Ovary (tissue), 7 donors: ENCODE measurements at regions not wholly inside any gene's neighbourhood (a gene's known extent, or its start where the extent isn't known, plus 50 kb on each side); places are given as distances from the start of the nearest gene placed in this dataset.
"Not testable (repeated sequence)": the region's sequence is repeated elsewhere in the genome, so short reads cannot be mapped to it uniquely, and the experiment has no call there.

Experiments used
- DNase-seq, 5 donors: peaks; one replicate each; pipeline ENCODE4 v3.0.0-alpha.2; 2019 to 2020
- H3K27ac ChIP-seq, 2 donors: fragments of 200-600 bp; one replicate each; pipeline versions ENCODE4 v1.5.1 to v1.8.0; 2019 to 2022
- H3K27me3 ChIP-seq: fragments of 200-600 bp; one replicate; pipeline ENCODE4 v1.8.0; 2022
- H3K36me3 ChIP-seq: fragments of 200-600 bp; sonication (generic); one replicate; pipeline ENCODE4 v1.5.1; 2019
- H3K4me1 ChIP-seq: one replicate; pipeline ENCODE4 v1.8.1; 2013; ENCODE audit warnings: mild to moderate bottlenecking, moderate library complexity; ENCODE audit not compliant: insufficient read depth
- H3K4me3 ChIP-seq: fragments of 200-600 bp; sonication (generic); one replicate; pipeline ENCODE4 v1.5.1; 2017
- H3K9me3 ChIP-seq, 2 donors: fragments of 200-600 bp in 1 of 2; sonication (generic) in 1 of 2; one replicate each; pipeline versions ENCODE4 v1.5.1 to v1.8.1; 2013 to 2019; ENCODE audit warnings: mild to moderate bottlenecking in 1 of 2, moderate library complexity in 1 of 2
- CTCF ChIP-seq, 3 donors: fragments of 450-650 bp in 2 of 3; fragments of 200-600 bp in 1 of 3; IDR thresholded peaks; one replicate each; pipeline versions ENCODE4 v1.5.1 to v1.8.0; 2016 to 2022; ENCODE audit warnings: antibody characterized with exemption in 3 of 3, mild to moderate bottlenecking in 1 of 3
- EP300 ChIP-seq: sonication (generic); formaldehyde crosslinking; IDR thresholded peaks from one replicate; pipeline ENCODE4 v1.6.1; 2017; ENCODE audit warnings: antibody characterized with exemption
- POLR2A ChIP-seq: fragments of 450-650 bp; IDR thresholded peaks from one replicate; pipeline ENCODE4 v1.6.1; 2017; ENCODE audit warnings: antibody characterized with exemption, mild to moderate bottlenecking, moderate library complexity
- WGBS, 3 donors: extraction: QIAGEN DNeasy Blood & Tissue Kit in 1 of 3; methylation state at CpG; one replicate each; pipeline versions ENCODE4 v1.1.5 to v1.1.7; 2013 to 2017; 5-methylcytosine and 5-hydroxymethylcytosine counted together
- intact Hi-C, 4 donors: fragments of 100-400 bp; cut with DNase I; formaldehyde crosslinking; loops; one replicate each; pipeline versions ENCODE4 v1.11.0 to v1.15.1; 2022 to 2023
- donor health status: DM: no; HTN: no; CAD: no; lungs with moderate emphysema.
- donor health status: DM: no; HTN: no; CAD: no.
- donor health status: Bipolar disorder and iron deficiency.
- donor health status: DM: no; HTN: no; CAD: no.
- donor health status: DM: yes; HTN: yes; CAD: no.

GRCh38 chr7:42545049-42545724 lies 308.2 kb upstream of the GLI3 start:
- Histone ChIP-seq H3K36me3 (no peaks in the 10 kb centered on the region), H3K9me3 (no peaks in the 10 kb centered on the region), H3K4me1 (peaks cover 2% of the 10 kb centered on the region), H3K27ac (no peak overlapping the region), H3K4me3 (no peak overlapping the region), H3K27me3 (no peaks in the 10 kb centered on the region)
- intact Hi-C loops, result no loop called here
- DNase-seq, result no peak
- 64 to 84% (median 82%) methylated on average over 1 of the region's 1 CpG for WGBS, 3 donors
- no peak for TF ChIP-seq POLR2A
- no peak for TF ChIP-seq CTCF (IDR thresholded peaks at IDR 0.05)
- no peak for TF ChIP-seq EP300

GRCh38 chr7:42543953-42544352 lies 306.9 kb upstream of the GLI3 start:
- no peak for DNase-seq
- H3K36me3 ChIP-seq, result no peaks in the 10 kb centered on the region
- intact Hi-C loops, result no loop called here
- WGBS, 3 donors, result 73 to 86% (median 81%) methylated on average over 4 of the region's 4 CpGs
- H3K27ac ChIP-seq, result no peak overlapping the region
- no peaks in the 10 kb centered on the region for H3K27me3 ChIP-seq
- peaks cover 2% of the 10 kb centered on the region for H3K4me1 ChIP-seq
- H3K9me3 ChIP-seq, result no peaks in the 10 kb centered on the region
- TF ChIP-seq CTCF (IDR thresholded peaks at IDR 0.05) (no peak), EP300 (no peak), POLR2A (no peak)
- H3K4me3 ChIP-seq, result no peak overlapping the region

GRCh38 chr7:42542446-42542845 lies 305.4 kb upstream of the GLI3 start:
- H3K9me3 ChIP-seq, intact Hi-C loops, DNase-seq, H3K36me3 ChIP-seq, H3K4me3 ChIP-seq, H3K4me1 ChIP-seq, H3K27me3 ChIP-seq, H3K27ac ChIP-seq: not testable (repeated sequence)
- 62 to 100% (median 95%) methylated on average over 1 of the region's 1 CpG for WGBS, 3 donors

- Histone ChIP-seq H3K4me1 (no peaks in the 10 kb centered on the region), H3K4me3 (no peak overlapping the region), H3K27me3 (no peaks in the 10 kb centered on the region), H3K36me3 (no peaks in the 10 kb centered on the region), H3K9me3 (no peaks in the 10 kb centered on the region), H3K27ac (no peak overlapping the region)
- WGBS, 3 donors, result 86 to 97% (median 94%) methylated on average over 1 of the region's 1 CpG
- TF ChIP-seq CTCF (IDR thresholded peaks at IDR 0.05) (no peak), POLR2A (no peak), EP300 (no peak)
- intact Hi-C loops, result no loop called here
- no peak for DNase-seq
These were observed 297.4 kb upstream of the GLI3 start for GRCh38 chr7:42534441-42534840.

GRCh38 chr7:42527004-42527403 lies 290.0 kb upstream of the GLI3 start:
- intact Hi-C loops, result no loop called here
- no peak for TF ChIP-seq CTCF (IDR thresholded peaks at IDR 0.05)
- no peak for TF ChIP-seq POLR2A
- no peak for TF ChIP-seq EP300
- H3K9me3 ChIP-seq, result peaks cover 0 to 3% of the 10 kb centered on the region in 2 donors
- no peak overlapping the region for H3K4me3 ChIP-seq
- H3K36me3 ChIP-seq, result no peaks in the 10 kb centered on the region
- no peak for DNase-seq
- no peaks in the 10 kb centered on the region for H3K4me1 ChIP-seq
- WGBS, 3 donors, result 81 to 93% (median 85%) methylated on average over 2 of the region's 2 CpGs
- no peak overlapping the region for H3K27ac ChIP-seq
- no peaks in the 10 kb centered on the region for H3K27me3 ChIP-seq
